Activated CD4-positive, CD25-positive, alpha-beta regulatory T cell treated with anti-CD3 and anti-CD28 coated beads, Interleukin-2, amount 50 U/mL, for 16 hours (primary cell): ENCODE measurements at regions not wholly inside any gene's neighbourhood (a gene's known extent, or its start where the extent isn't known, plus 50 kb on each side); places are given as distances from the start of the nearest gene placed in this dataset.
A peak's percentile ranks its signal among the peaks of the same experiment; 100 is the strongest.

Experiments used
- DNase-seq: peaks from one replicate; pipeline ENCODE4 v3.0.0-alpha.2; 2020; ENCODE audit warnings: low read depth, low spot score

GRCh38 chr3:102112704-102113230, 263.5 kb downstream of the NFKBIZ start:
- no peak for DNase-seq

GRCh38 chr3:102113421-102114041, 264.2 kb downstream of the NFKBIZ start:
- DNase-seq, result no peak

GRCh38 chr3:102114264-102114979, 265.1 kb downstream of the NFKBIZ start:
- peak; percentile 16 for DNase-seq

GRCh38 chr3:102122527-102122926, 273.2 kb downstream of the NFKBIZ start:
- DNase-seq, result no peak

- DNase-seq, result no peak
Observed at GRCh38 chr3:102123590-102124190, 274.4 kb downstream of the NFKBIZ start.

- DNase-seq, result no peak
Observed at GRCh38 chr3:102124282-102124681, 275.0 kb downstream of the NFKBIZ start.

GRCh38 chr3:102124704-102125103, 275.4 kb downstream of the NFKBIZ start:
- DNase-seq, result no peak

GRCh38 chr3:102125197-102125993, 276.1 kb downstream of the NFKBIZ start:
- no peak for DNase-seq

GRCh38 chr3:102125994-102126368, 276.7 kb downstream of the NFKBIZ start:
- no peak for DNase-seq

GRCh38 chr3:102129760-102130608, 280.7 kb downstream of the NFKBIZ start:
- DNase-seq, result no peak

- DNase-seq, result no peak
Observed at GRCh38 chr3:102132370-102132769, 283.1 kb downstream of the NFKBIZ start.

GRCh38 chr3:102133376-102133775, 284.1 kb downstream of the NFKBIZ start:
- DNase-seq, result no peak

GRCh38 chr3:102135316-102135715, 286.0 kb downstream of the NFKBIZ start:
- DNase-seq, result no peak

- no peak for DNase-seq
Observed at GRCh38 chr3:102136183-102136582, 286.9 kb downstream of the NFKBIZ start.

- DNase-seq, result no peak
Observed at GRCh38 chr3:102140116-102140515, 290.8 kb downstream of the NFKBIZ start.

- no peak for DNase-seq
Observed at GRCh38 chr3:102141096-102141927, 292.0 kb downstream of the NFKBIZ start.

- no peak for DNase-seq
Observed at GRCh38 chr3:102141928-102142239, 292.6 kb downstream of the NFKBIZ start.

- DNase-seq, result no peak
Observed at GRCh38 chr3:102142379-102143060, 292.3 kb upstream of the ZPLD1 start.

GRCh38 chr3:102143536-102143935, 291.3 kb upstream of the ZPLD1 start:
- DNase-seq, result no peak

GRCh38 chr3:102144063-102144462, 290.8 kb upstream of the ZPLD1 start:
- DNase-seq, result no peak
